ENCODE measurements at regions not wholly inside any gene's neighbourhood (a gene's known extent, or its start where the extent isn't known, plus 50 kb on each side); places are given as distances from the start of the nearest gene placed in this dataset.

GRCh38 chr9:21688108-21689102 lies 114.0 kb upstream of the MTAP start:
- Histone ChIP-seq H3K27me3 (ENCODE audit: control insufficient read depth, insufficient read depth, low read length) (peaks cover 7% of the 10 kb centered on the region), H3K9me3 (ENCODE audit: control insufficient read depth, low read depth, low read length) (no peaks in the 10 kb centered on the region), H3K27ac (ENCODE audit: low read length) (no peak overlapping the region), H3K4me3 (ENCODE audit: low read length) (no peak overlapping the region), H3K4me1 (ENCODE audit: control insufficient read depth, insufficient read depth, low read length) (no peaks in the 10 kb centered on the region), H3K36me3 (ENCODE audit: control insufficient read depth, insufficient read depth, low read length) (no peaks in the 10 kb centered on the region)
- no CpG with 5 or more reads among the region's 8 CpGs for WGBS (ENCODE audit: insufficient coverage, low lambda C conversion rate)
- DNase-seq, result no peak

- 100% methylated on average over 1 of the region's 1 CpG for WGBS (ENCODE audit: insufficient coverage, low lambda C conversion rate)
- peaks cover 7% of the 10 kb centered on the region for H3K27me3 ChIP-seq (ENCODE audit: control insufficient read depth, insufficient read depth, low read length)
Measured at GRCh38 chr9:21689854-21690253, 112.6 kb upstream of the MTAP start.

GRCh38 chr9:21690561-21690960 lies 111.9 kb upstream of the MTAP start:
- Histone ChIP-seq H3K27ac (ENCODE audit: low read length) (no peak overlapping the region), H3K4me3 (ENCODE audit: low read length) (no peak overlapping the region), H3K9me3 (ENCODE audit: control insufficient read depth, low read depth, low read length) (peaks cover 3% of the 10 kb centered on the region), H3K4me1 (ENCODE audit: control insufficient read depth, insufficient read depth, low read length) (no peaks in the 10 kb centered on the region), H3K36me3 (ENCODE audit: control insufficient read depth, insufficient read depth, low read length) (no peaks in the 10 kb centered on the region), H3K27me3 (ENCODE audit: control insufficient read depth, insufficient read depth, low read length) (peaks cover 7% of the 10 kb centered on the region)
- DNase-seq, result no peak
- 67% methylated on average over 1 of the region's 3 CpGs for WGBS (ENCODE audit: insufficient coverage, low lambda C conversion rate)

More at GRCh38 chr9:21689854-21690253, 112.6 kb upstream of the MTAP start:
- H3K9me3 ChIP-seq (ENCODE audit: control insufficient read depth, low read depth, low read length), result no peaks in the 10 kb centered on the region
- no peaks in the 10 kb centered on the region for H3K4me1 ChIP-seq (ENCODE audit: control insufficient read depth, insufficient read depth, low read length)
- no peaks in the 10 kb centered on the region for H3K36me3 ChIP-seq (ENCODE audit: control insufficient read depth, insufficient read depth, low read length)
- DNase-seq, result no peak
- H3K27ac ChIP-seq (ENCODE audit: low read length), result no peak overlapping the region
- H3K4me3 ChIP-seq (ENCODE audit: low read length), result no peak overlapping the region

- DNase-seq, result no peak
- no peak overlapping the region for H3K4me3 ChIP-seq (ENCODE audit: low read length)
- H3K9me3 ChIP-seq (ENCODE audit: control insufficient read depth, low read depth, low read length), result peaks cover 14% of the 10 kb centered on the region
- peaks cover 7% of the 10 kb centered on the region for H3K27me3 ChIP-seq (ENCODE audit: control insufficient read depth, insufficient read depth, low read length)
- no peaks in the 10 kb centered on the region for H3K4me1 ChIP-seq (ENCODE audit: control insufficient read depth, insufficient read depth, low read length)
- no peak overlapping the region for H3K27ac ChIP-seq (ENCODE audit: low read length)
- WGBS (ENCODE audit: insufficient coverage, low lambda C conversion rate), result 69% methylated on average over 3 of the region's 6 CpGs
- no peaks in the 10 kb centered on the region for H3K36me3 ChIP-seq (ENCODE audit: control insufficient read depth, insufficient read depth, low read length)
Measured at GRCh38 chr9:21692390-21692789, 110.0 kb upstream of the MTAP start.

GRCh38 chr9:21694424-21694823 lies 108.0 kb upstream of the MTAP start:
- WGBS (ENCODE audit: insufficient coverage, low lambda C conversion rate), result no CpG with 5 or more reads among the region's 6 CpGs
- Histone ChIP-seq H3K4me1 (ENCODE audit: control insufficient read depth, insufficient read depth, low read length) (no peaks in the 10 kb centered on the region), H3K27ac (ENCODE audit: low read length) (no peak overlapping the region), H3K9me3 (ENCODE audit: control insufficient read depth, low read depth, low read length) (peaks cover 14% of the 10 kb centered on the region), H3K27me3 (ENCODE audit: control insufficient read depth, insufficient read depth, low read length) (peaks cover 7% of the 10 kb centered on the region), H3K4me3 (ENCODE audit: low read length) (no peak overlapping the region), H3K36me3 (ENCODE audit: control insufficient read depth, insufficient read depth, low read length) (no peaks in the 10 kb centered on the region)
- no peak for DNase-seq

GRCh38 chr9:21695443-21695842 lies 107.0 kb upstream of the MTAP start:
- H3K27me3 ChIP-seq (ENCODE audit: control insufficient read depth, insufficient read depth, low read length), result peaks cover 7% of the 10 kb centered on the region
- H3K27ac ChIP-seq (ENCODE audit: low read length), result no peak overlapping the region
- DNase-seq, result no peak
- peaks cover 14% of the 10 kb centered on the region for H3K9me3 ChIP-seq (ENCODE audit: control insufficient read depth, low read depth, low read length)
- WGBS (ENCODE audit: insufficient coverage, low lambda C conversion rate), result no CpG with 5 or more reads among the region's 14 CpGs
- no peaks in the 10 kb centered on the region for H3K36me3 ChIP-seq (ENCODE audit: control insufficient read depth, insufficient read depth, low read length)
- no peaks in the 10 kb centered on the region for H3K4me1 ChIP-seq (ENCODE audit: control insufficient read depth, insufficient read depth, low read length)
- no peak overlapping the region for H3K4me3 ChIP-seq (ENCODE audit: low read length)

GRCh38 chr9:21695874-21696341 lies 106.5 kb upstream of the MTAP start:
- peaks cover 6% of the 10 kb centered on the region for H3K27me3 ChIP-seq (ENCODE audit: control insufficient read depth, insufficient read depth, low read length)
- no peak overlapping the region for H3K4me3 ChIP-seq (ENCODE audit: low read length)
- H3K4me1 ChIP-seq (ENCODE audit: control insufficient read depth, insufficient read depth, low read length), result no peaks in the 10 kb centered on the region
- H3K9me3 ChIP-seq (ENCODE audit: control insufficient read depth, low read depth, low read length), result peaks cover 14% of the 10 kb centered on the region
- H3K27ac ChIP-seq (ENCODE audit: low read length), result no peak overlapping the region
- WGBS (ENCODE audit: insufficient coverage, low lambda C conversion rate), result no CpG with 5 or more reads among the region's 25 CpGs
- no peak for DNase-seq
- H3K36me3 ChIP-seq (ENCODE audit: control insufficient read depth, insufficient read depth, low read length), result no peaks in the 10 kb centered on the region

- no peaks in the 10 kb centered on the region for H3K4me1 ChIP-seq (ENCODE audit: control insufficient read depth, insufficient read depth, low read length)
- WGBS (ENCODE audit: insufficient coverage, low lambda C conversion rate), result 60% methylated on average over 1 of the region's 28 CpGs
- DNase-seq, result no peak
Measured at GRCh38 chr9:21696411-21696871, 106.0 kb upstream of the MTAP start.

GRCh38 chr9:21708260-21708711 lies 94.2 kb upstream of the MTAP start:
- Histone ChIP-seq H3K4me1 (ENCODE audit: control insufficient read depth, insufficient read depth, low read length) (no peaks in the 10 kb centered on the region), H3K9me3 (ENCODE audit: control insufficient read depth, low read depth, low read length) (no peaks in the 10 kb centered on the region), H3K4me3 (ENCODE audit: low read length) (no peak overlapping the region), H3K27ac (ENCODE audit: low read length) (no peak overlapping the region), H3K27me3 (ENCODE audit: control insufficient read depth, insufficient read depth, low read length) (no peaks in the 10 kb centered on the region), H3K36me3 (ENCODE audit: control insufficient read depth, insufficient read depth, low read length) (no peaks in the 10 kb centered on the region)
- DNase-seq, result no peak
- 69% methylated on average over 2 of the region's 4 CpGs for WGBS (ENCODE audit: insufficient coverage, low lambda C conversion rate)

More at GRCh38 chr9:21696411-21696871, 106.0 kb upstream of the MTAP start:
- Histone ChIP-seq H3K4me3 (ENCODE audit: low read length) (no peak overlapping the region), H3K27me3 (ENCODE audit: control insufficient read depth, insufficient read depth, low read length) (peaks cover 5% of the 10 kb centered on the region), H3K36me3 (ENCODE audit: control insufficient read depth, insufficient read depth, low read length) (no peaks in the 10 kb centered on the region), H3K27ac (ENCODE audit: low read length) (no peak overlapping the region), H3K9me3 (ENCODE audit: control insufficient read depth, low read depth, low read length) (peaks cover 14% of the 10 kb centered on the region)

- WGBS (ENCODE audit: insufficient coverage, low lambda C conversion rate), result 53% methylated on average over 3 of the region's 4 CpGs
- H3K9me3 ChIP-seq (ENCODE audit: control insufficient read depth, low read depth, low read length), result no peaks in the 10 kb centered on the region
- H3K36me3 ChIP-seq (ENCODE audit: control insufficient read depth, insufficient read depth, low read length), result no peaks in the 10 kb centered on the region
- DNase-seq, result no peak
- H3K27me3 ChIP-seq (ENCODE audit: control insufficient read depth, insufficient read depth, low read length), result no peaks in the 10 kb centered on the region
- no peak overlapping the region for H3K27ac ChIP-seq (ENCODE audit: low read length)
- H3K4me1 ChIP-seq (ENCODE audit: control insufficient read depth, insufficient read depth, low read length), result no peaks in the 10 kb centered on the region
- H3K4me3 ChIP-seq (ENCODE audit: low read length), result no peak overlapping the region
Measured at GRCh38 chr9:21708856-21709255, 93.6 kb upstream of the MTAP start.
